ENCODE measurements at regions not wholly inside any gene's neighbourhood (a gene's known extent, or its start where the extent isn't known, plus 50 kb on each side); places are given as distances from the start of the nearest gene placed in this dataset.

GRCh38 chr3:168532135-168532534, 436.4 kb upstream of the GOLIM4 start:
- Mint-ChIP-seq H3K27ac (no peak overlapping the region), H3K4me1 (ENCODE audit: low read depth) (no peaks in the 10 kb centered on the region), H3K27me3 (no peaks in the 10 kb centered on the region), H3K36me3 (no peaks in the 10 kb centered on the region), H3K4me3 (no peak overlapping the region), H3K9me3 (peaks cover 2% of the 10 kb centered on the region)
- intact Hi-C loops (cut with micrococcal nuclease) = no loop called here
- ChIA-PET POLR2A (no interaction called here), CTCF (no interaction called here)
- DNase-seq = no peak

DNA sequence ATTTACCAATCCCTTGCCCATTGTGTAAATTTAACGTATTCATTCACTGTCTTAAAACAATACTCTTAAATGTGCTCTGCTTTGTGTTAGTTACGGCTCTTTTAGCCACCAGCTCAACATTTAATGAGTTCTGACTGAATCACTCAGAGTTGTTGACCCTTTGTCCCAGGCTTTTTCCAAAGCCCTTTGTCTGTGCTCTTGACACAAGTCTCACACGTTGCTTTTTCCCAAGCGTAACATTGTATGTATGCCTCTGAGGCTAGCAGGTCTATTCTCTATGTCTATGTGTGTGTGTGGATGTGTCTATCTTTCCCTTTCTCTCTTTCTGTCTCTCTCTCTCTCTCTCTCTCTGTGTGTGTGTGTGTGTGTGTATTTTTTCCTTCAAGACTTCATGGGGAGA, 435.4 kb upstream of the GOLIM4 start:
- CTCF ChIA-PET = no interaction called here
- no peak overlapping the region for H3K27ac Mint-ChIP-seq
- POLR2A ChIA-PET = no interaction called here

DNA sequence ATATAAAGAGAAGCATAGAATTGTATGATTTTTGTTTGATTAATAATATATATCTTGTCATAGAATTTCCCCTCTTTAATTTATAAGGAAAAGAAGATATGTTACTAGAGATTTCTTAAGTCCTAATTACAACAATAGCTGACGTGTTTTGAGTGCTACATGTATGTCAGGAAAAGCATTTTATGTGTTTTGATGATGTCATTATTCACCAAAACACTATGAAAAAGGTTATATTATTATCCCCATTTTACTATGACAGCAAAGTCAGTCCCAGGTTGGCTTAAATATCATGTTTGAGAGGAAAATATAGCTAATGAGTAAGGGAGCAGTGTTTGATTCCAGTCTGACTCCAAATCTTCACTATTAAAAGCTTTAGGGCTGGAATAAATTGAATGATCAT, 428.4 kb upstream of the GOLIM4 start:
- POLR2A ChIA-PET = no interaction called here
- no peak overlapping the region for H3K4me3 Mint-ChIP-seq
- H3K4me1 Mint-ChIP-seq (ENCODE audit: low read depth) = no peaks in the 10 kb centered on the region
- peaks cover 2% of the 10 kb centered on the region for H3K9me3 Mint-ChIP-seq
- no peak overlapping the region for H3K27ac Mint-ChIP-seq
- H3K27me3 Mint-ChIP-seq = no peaks in the 10 kb centered on the region
- CTCF ChIA-PET = no interaction called here
- intact Hi-C loops (cut with micrococcal nuclease) = no loop called here
- no peak for DNase-seq
- H3K36me3 Mint-ChIP-seq = no peaks in the 10 kb centered on the region

More for the DNA sequence above, 435.4 kb upstream of the GOLIM4 start:
- H3K9me3 Mint-ChIP-seq = peaks cover 2% of the 10 kb centered on the region
- H3K36me3 Mint-ChIP-seq = no peaks in the 10 kb centered on the region
- H3K27me3 Mint-ChIP-seq = no peaks in the 10 kb centered on the region
- no peaks in the 10 kb centered on the region for H3K4me1 Mint-ChIP-seq (ENCODE audit: low read depth)
- H3K4me3 Mint-ChIP-seq = no peak overlapping the region
- DNase-seq = no peak
- intact Hi-C loops (cut with micrococcal nuclease) = no loop called here

DNA sequence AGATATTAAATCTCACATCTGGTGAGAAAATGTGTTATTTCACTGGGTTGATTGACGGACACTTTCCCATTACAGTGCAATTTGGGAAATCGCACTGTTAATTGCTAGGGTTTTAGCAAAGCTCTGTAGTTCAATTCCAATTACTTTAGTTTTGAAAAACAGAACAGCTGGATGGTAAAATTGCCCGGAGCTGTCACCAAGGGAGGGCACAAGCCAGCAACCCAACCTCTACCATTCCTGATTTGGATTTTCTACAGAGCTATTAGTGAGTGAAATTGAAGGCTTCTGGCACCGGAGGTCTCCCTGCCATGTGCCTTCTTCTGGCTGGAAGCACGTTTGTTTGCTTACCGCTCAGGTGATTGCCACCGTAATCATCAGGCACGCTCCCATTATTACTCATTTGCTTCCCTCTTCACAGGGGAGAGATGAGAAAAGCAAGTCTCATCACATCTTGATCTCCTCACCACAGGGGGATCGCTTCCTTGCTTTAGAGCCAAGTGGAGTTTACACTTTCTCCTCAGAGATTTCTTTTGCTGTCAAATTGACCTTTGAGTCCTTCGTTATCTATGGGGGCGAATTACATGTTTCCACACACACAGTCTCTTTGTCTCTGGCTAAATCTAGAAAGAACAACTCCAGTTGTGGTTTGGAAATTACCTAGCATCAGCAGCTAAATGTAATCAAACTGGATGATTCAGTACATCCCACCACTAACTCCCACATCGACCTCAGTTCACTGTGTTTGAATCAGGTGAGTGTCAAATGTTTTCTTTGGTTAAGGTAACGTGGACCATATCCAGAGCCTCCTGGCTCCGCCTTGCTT, 421.7 kb upstream of the GOLIM4 start:
- no peak for DNase-seq
- H3K4me1 Mint-ChIP-seq (ENCODE audit: low read depth) = no peaks in the 10 kb centered on the region
- CTCF ChIA-PET = no interaction called here
- no peak overlapping the region for H3K4me3 Mint-ChIP-seq
- intact Hi-C loops (cut with micrococcal nuclease) = no loop called here
- POLR2A ChIA-PET = no interaction called here
- H3K36me3 Mint-ChIP-seq = no peaks in the 10 kb centered on the region
- H3K27me3 Mint-ChIP-seq = no peaks in the 10 kb centered on the region
- H3K27ac Mint-ChIP-seq = no peak overlapping the region
- no peaks in the 10 kb centered on the region for H3K9me3 Mint-ChIP-seq

DNA sequence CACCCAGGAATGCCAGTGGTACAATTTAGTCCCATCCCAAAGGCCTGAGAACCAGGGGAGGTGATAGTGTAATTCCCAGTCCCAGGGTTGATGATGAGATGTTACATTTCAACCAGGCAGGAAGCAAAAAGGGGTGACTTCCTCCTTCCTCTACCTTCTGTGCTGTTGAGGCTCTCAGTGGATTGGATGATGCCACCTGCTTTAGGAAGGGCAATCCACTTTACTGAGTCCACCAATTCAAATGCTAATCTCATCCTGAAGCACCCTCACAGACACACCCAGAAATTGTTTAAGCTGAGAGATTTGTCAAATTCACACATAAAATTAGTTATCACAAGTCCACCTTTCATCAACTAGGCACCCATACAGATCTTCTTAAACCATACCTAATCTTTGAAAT, 418.5 kb upstream of the GOLIM4 start:
- Mint-ChIP-seq H3K4me3 (no peak overlapping the region), H3K4me1 (ENCODE audit: low read depth) (no peaks in the 10 kb centered on the region), H3K27me3 (no peaks in the 10 kb centered on the region), H3K9me3 (no peaks in the 10 kb centered on the region), H3K27ac (no peak overlapping the region), H3K36me3 (no peaks in the 10 kb centered on the region)
- intact Hi-C loops (cut with micrococcal nuclease) = no loop called here
- DNase-seq = no peak
- CTCF ChIA-PET = no interaction called here
- POLR2A ChIA-PET = no interaction called here

DNA sequence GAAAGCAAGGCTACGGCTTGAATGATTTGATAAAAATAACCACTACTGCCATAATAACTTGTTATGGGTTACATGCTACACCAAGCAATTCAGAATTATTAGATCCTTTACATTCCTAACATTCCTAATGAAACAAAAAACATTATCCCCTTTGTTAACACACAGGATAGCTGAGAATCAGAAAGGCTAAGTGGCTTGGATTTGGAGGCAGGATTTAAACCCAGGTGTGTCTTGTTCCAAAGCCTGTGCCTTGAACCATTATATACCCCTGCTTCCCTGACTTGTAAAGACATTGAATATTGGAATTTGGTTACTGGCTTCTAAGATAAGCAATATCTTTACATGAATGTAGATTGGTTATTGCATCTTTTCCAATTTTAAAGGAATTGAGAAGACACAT, 417.1 kb upstream of the GOLIM4 start:
- H3K27me3 Mint-ChIP-seq = no peaks in the 10 kb centered on the region
- no peak for DNase-seq
- H3K4me3 Mint-ChIP-seq = no peak overlapping the region
- POLR2A ChIA-PET = no interaction called here
- H3K27ac Mint-ChIP-seq = no peak overlapping the region
- H3K9me3 Mint-ChIP-seq = no peaks in the 10 kb centered on the region
- intact Hi-C loops (cut with micrococcal nuclease) = no loop called here
- CTCF ChIA-PET = no interaction called here
- H3K36me3 Mint-ChIP-seq = no peaks in the 10 kb centered on the region
- no peaks in the 10 kb centered on the region for H3K4me1 Mint-ChIP-seq (ENCODE audit: low read depth)

GRCh38 chr3:168511428-168512014, 415.8 kb upstream of the GOLIM4 start:
- Mint-ChIP-seq H3K27me3 (no peaks in the 10 kb centered on the region), H3K4me1 (ENCODE audit: low read depth) (no peaks in the 10 kb centered on the region), H3K4me3 (no peak overlapping the region), H3K27ac (no peak overlapping the region), H3K9me3 (no peaks in the 10 kb centered on the region), H3K36me3 (no peaks in the 10 kb centered on the region)
- DNase-seq = no peak
- ChIA-PET POLR2A (no interaction called here), CTCF (no interaction called here)
- intact Hi-C loops (cut with micrococcal nuclease) = no loop called here

DNA sequence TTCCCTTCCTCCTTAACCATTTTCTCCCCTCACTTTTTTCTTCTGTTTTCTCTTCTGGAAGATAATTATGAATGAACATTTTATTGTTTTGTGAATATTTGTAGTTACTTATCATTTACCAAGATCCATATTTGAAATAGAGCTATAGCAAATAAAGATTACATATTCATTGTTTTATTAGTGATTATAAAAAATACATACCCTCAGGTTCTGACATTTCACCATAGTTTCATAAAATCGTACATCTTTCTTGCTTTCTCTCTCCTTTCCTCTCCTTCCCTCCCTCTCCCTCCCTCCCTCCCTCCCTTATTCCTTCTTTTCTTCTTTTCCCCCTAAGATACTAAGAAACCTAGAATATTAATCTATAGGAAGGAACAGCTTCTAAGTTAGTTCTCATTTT, 410.9 kb upstream of the GOLIM4 start:
- POLR2A ChIA-PET = no interaction called here
- no peak overlapping the region for H3K4me3 Mint-ChIP-seq
- CTCF ChIA-PET = no interaction called here
- no peaks in the 10 kb centered on the region for H3K4me1 Mint-ChIP-seq (ENCODE audit: low read depth)
- intact Hi-C loops (cut with micrococcal nuclease) = no loop called here
- H3K9me3 Mint-ChIP-seq = no peaks in the 10 kb centered on the region
- no peak for DNase-seq
- H3K27ac Mint-ChIP-seq = no peak overlapping the region
- H3K36me3 Mint-ChIP-seq = no peaks in the 10 kb centered on the region
- H3K27me3 Mint-ChIP-seq = no peaks in the 10 kb centered on the region

DNA sequence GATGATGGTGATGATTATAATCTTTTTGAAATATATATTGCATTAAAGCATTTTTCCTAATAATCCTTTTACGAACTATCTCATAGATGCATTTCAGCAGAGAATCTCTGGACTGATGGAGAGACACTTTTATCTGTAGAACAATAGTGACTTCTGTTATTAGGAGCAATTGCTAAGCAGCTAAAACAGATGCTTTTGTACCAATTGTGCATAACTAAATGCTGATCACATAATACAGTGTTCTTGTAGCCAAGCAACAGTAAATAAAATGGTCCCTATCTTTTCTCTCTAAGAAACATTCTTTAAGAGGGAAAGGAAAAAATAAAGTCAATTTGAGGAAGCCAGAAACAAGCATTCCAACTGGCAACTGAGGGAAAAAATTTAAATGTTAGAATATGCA, 405.8 kb upstream of the GOLIM4 start:
- intact Hi-C loops (cut with micrococcal nuclease) = no loop called here
- no peak for DNase-seq
- CTCF ChIA-PET = no interaction called here

GRCh38 chr3:168498194-168498593, 402.5 kb upstream of the GOLIM4 start:
- POLR2A ChIA-PET = no interaction called here
- CTCF ChIA-PET = no interaction called here
- H3K4me3 Mint-ChIP-seq = no peak overlapping the region

More for the DNA sequence above, 405.8 kb upstream of the GOLIM4 start:
- POLR2A ChIA-PET = no interaction called here
- Mint-ChIP-seq H3K9me3 (no peaks in the 10 kb centered on the region), H3K27me3 (no peaks in the 10 kb centered on the region), H3K36me3 (no peaks in the 10 kb centered on the region), H3K27ac (no peak overlapping the region), H3K4me1 (ENCODE audit: low read depth) (no peaks in the 10 kb centered on the region), H3K4me3 (no peak overlapping the region)

DNA sequence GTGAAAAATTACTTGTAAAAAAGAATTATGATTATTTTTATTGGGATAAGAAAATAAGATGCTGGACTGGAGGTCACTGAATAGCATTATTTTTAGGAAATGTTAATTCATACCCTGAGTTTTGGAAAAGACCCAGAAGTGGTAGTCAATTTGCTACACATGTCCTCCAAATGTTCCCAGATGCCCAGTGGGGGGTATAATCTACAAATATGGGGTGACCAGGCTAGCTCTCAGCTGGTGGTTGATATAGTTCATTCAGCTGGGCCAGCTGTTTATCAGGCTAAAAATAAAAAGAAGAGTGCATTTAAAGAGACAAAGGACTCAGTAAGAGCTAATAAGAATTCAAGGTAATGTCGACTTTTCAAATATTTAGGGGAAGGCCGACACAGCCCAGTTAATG, 402.0 kb upstream of the GOLIM4 start:
- no peaks in the 10 kb centered on the region for H3K36me3 Mint-ChIP-seq
- DNase-seq = no peak
- H3K27me3 Mint-ChIP-seq = no peaks in the 10 kb centered on the region
- no peak overlapping the region for H3K4me3 Mint-ChIP-seq
- intact Hi-C loops (cut with micrococcal nuclease) = no loop called here
- ChIA-PET CTCF (no interaction called here), POLR2A (no interaction called here)
- H3K27ac Mint-ChIP-seq = no peak overlapping the region
- no peaks in the 10 kb centered on the region for H3K4me1 Mint-ChIP-seq (ENCODE audit: low read depth)
- no peaks in the 10 kb centered on the region for H3K9me3 Mint-ChIP-seq

More at GRCh38 chr3:168498194-168498593, 402.5 kb upstream of the GOLIM4 start:
- no peak for DNase-seq
- no peak overlapping the region for H3K27ac Mint-ChIP-seq
- H3K36me3 Mint-ChIP-seq = no peaks in the 10 kb centered on the region
- intact Hi-C loops (cut with micrococcal nuclease) = no loop called here
- H3K27me3 Mint-ChIP-seq = no peaks in the 10 kb centered on the region
- no peaks in the 10 kb centered on the region for H3K4me1 Mint-ChIP-seq (ENCODE audit: low read depth)
- no peaks in the 10 kb centered on the region for H3K9me3 Mint-ChIP-seq

GRCh38 chr3:168497183-168497582, 401.5 kb upstream of the GOLIM4 start:
- Mint-ChIP-seq H3K27ac (no peak overlapping the region), H3K36me3 (no peaks in the 10 kb centered on the region), H3K27me3 (no peaks in the 10 kb centered on the region), H3K4me1 (ENCODE audit: low read depth) (no peaks in the 10 kb centered on the region), H3K9me3 (no peaks in the 10 kb centered on the region), H3K4me3 (no peak overlapping the region)
- no peak for DNase-seq
- intact Hi-C loops (cut with micrococcal nuclease) = no loop called here
- CTCF ChIA-PET = no interaction called here
- POLR2A ChIA-PET = no interaction called here

DNA sequence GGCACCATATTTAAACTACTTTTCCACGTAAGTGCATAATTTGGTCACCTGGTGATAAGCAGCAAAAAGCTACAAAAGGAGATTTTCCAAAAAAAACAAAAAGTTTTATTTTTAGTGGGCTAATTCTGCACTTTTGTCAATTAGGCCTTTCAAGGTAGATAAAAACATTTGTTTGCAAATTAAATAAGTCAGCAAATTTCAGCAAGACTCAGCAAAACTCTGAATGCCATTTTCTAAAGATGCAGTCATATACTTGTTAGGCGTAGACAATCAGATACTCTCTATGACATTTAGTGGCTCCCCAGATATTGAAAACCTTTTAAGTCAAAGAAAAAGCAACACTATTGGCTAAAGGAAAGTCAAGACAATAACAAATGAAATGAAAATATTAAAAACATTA, 400.2 kb upstream of the GOLIM4 start:
- POLR2A ChIA-PET = no interaction called here
- CTCF ChIA-PET = no interaction called here
- intact Hi-C loops (cut with micrococcal nuclease) = no loop called here
- Mint-ChIP-seq H3K27me3 (no peaks in the 10 kb centered on the region), H3K27ac (no peak overlapping the region), H3K36me3 (no peaks in the 10 kb centered on the region), H3K9me3 (no peaks in the 10 kb centered on the region), H3K4me3 (no peak overlapping the region), H3K4me1 (ENCODE audit: low read depth) (no peaks in the 10 kb centered on the region)
- DNase-seq = no peak

All from activated CD4-positive, alpha-beta memory T cell treated with anti-CD3 and anti-CD28 coated beads for 36 hours (primary cell).